ENCODE measurements at regions not wholly inside any gene's neighbourhood (a gene's known extent, or its start where the extent isn't known, plus 50 kb on each side); places are given as distances from the start of the nearest gene placed in this dataset.
A peak's percentile ranks its signal among the peaks of the same experiment; 100 is the strongest.
"Not testable (repeated sequence)": the region's sequence is repeated elsewhere in the genome, so short reads cannot be mapped to it uniquely, and the experiment has no call there.

GRCh38 chr2:18063826-18064470 is 185.5 kb downstream of the KCNS3 start:
- DNase-seq, result no peak

GRCh38 chr2:18062892-18063291 is 184.4 kb downstream of the KCNS3 start:
- DNase-seq, result no peak

GRCh38 chr2:18061717-18062116 is 183.2 kb downstream of the KCNS3 start:
- no peak for DNase-seq

GRCh38 chr2:18057657-18058056 is 179.2 kb downstream of the KCNS3 start:
- no peak for DNase-seq

- no peak for DNase-seq
Measured at GRCh38 chr2:18055290-18055689, 176.8 kb downstream of the KCNS3 start.

- DNase-seq, result no peak
Measured at GRCh38 chr2:18050001-18050400, 171.5 kb downstream of the KCNS3 start.

GRCh38 chr2:18049325-18049724 is 170.9 kb downstream of the KCNS3 start:
- DNase-seq, result no peak

- DNase-seq, result no peak
Measured at GRCh38 chr2:18047896-18048657, 169.6 kb downstream of the KCNS3 start.

GRCh38 chr2:18047213-18047611 is 168.7 kb downstream of the KCNS3 start:
- DNase-seq, result no peak

GRCh38 chr2:18046558-18047212 is 168.2 kb downstream of the KCNS3 start:
- no peak for DNase-seq

- DNase-seq, result no peak
Measured at GRCh38 chr2:18046017-18046416, 167.6 kb downstream of the KCNS3 start.

GRCh38 chr2:18045230-18045629 is 166.8 kb downstream of the KCNS3 start:
- no peak for DNase-seq

- not testable (repeated sequence) for DNase-seq
Measured at GRCh38 chr2:18017381-18017780, 138.9 kb downstream of the KCNS3 start.

- no peak for DNase-seq
Measured at GRCh38 chr2:18009891-18010290, 131.4 kb downstream of the KCNS3 start.

- DNase-seq, result no peak
Measured at GRCh38 chr2:18005411-18005810, 126.9 kb downstream of the KCNS3 start.

- DNase-seq, result peak; percentile 18
Measured at GRCh38 chr2:18001671-18002070, 123.2 kb downstream of the KCNS3 start.

- DNase-seq, result no peak
Measured at GRCh38 chr2:17996978-17997377, 118.5 kb downstream of the KCNS3 start.

GRCh38 chr2:17995593-17995992 is 117.1 kb downstream of the KCNS3 start:
- no peak for DNase-seq

Data from NCI-H2171 treated with DMSO at 0.1 percent for 48 hours (cell line).